Central memory CD8-positive, alpha-beta T cell (primary cell): ENCODE measurements at regions not wholly inside any gene's neighbourhood (a gene's known extent, or its start where the extent isn't known, plus 50 kb on each side); places are given as distances from the start of the nearest gene placed in this dataset.

Experiments used
- ATAC-seq: fragments of 150-1000 bp; cut with Tn5 transposase; replicated peaks from 2 replicates; pipeline ENCODE4 v1.10.0; 2022; ENCODE audit warnings: mild to moderate bottlenecking, moderate FRiP score, moderate number of reproducible peaks; ENCODE audit not compliant: poor library complexity, severe bottlenecking; ENCODE audit errors: extremely low read depth
- DNase-seq, 2 donors: peaks; one replicate each; pipeline ENCODE4 v3.0.0; 2021; ENCODE audit warnings: low spot score in 2 of 2
- H3K27ac Mint-ChIP-seq: one replicate; pipeline ENCODE4 v1.8.0; 2022; ENCODE audit warnings: low read depth, mild to moderate bottlenecking, moderate library complexity, mixed read lengths
- H3K27me3 Mint-ChIP-seq: one replicate; pipeline ENCODE4 v1.8.0; 2022; ENCODE audit warnings: mixed read lengths
- H3K36me3 Mint-ChIP-seq: one replicate; pipeline ENCODE4 v1.8.0; 2022; ENCODE audit warnings: mild to moderate bottlenecking, moderate library complexity, mixed read lengths; ENCODE audit not compliant: insufficient read depth
- H3K4me1 Mint-ChIP-seq: one replicate; pipeline ENCODE4 v1.8.0; 2022; ENCODE audit warnings: mixed read lengths
- H3K4me3 Mint-ChIP-seq: one replicate; pipeline ENCODE4 v1.8.0; 2022; ENCODE audit warnings: mild to moderate bottlenecking, moderate library complexity, mixed read lengths
- H3K9me3 Mint-ChIP-seq: one replicate; pipeline ENCODE4 v1.8.0; 2022; ENCODE audit warnings: mixed read lengths

DNA sequence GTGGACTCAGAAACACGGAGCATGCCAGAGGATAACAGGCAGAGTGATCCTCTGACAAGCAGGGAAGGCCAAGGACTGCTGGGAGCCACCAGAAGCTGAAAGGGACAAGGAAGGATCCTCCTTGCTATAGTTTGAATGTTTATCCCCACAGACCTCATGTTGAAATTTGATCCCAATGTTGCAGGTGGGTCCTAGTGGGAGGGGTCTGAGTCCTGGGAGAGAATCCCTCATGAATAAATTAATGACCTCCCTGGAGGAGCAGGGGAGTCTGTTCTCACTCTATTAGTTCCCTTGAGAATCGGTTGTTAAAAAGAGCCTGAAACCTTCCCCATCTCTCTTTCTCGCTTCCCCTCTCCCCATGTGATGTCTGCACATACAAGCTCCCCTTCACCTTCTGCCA is 124.4 kb downstream of the FBXO15 start:
- Mint-ChIP-seq H3K27me3 (peaks cover 71% of the 10 kb centered on the region), H3K9me3 (no peaks in the 10 kb centered on the region), H3K27ac (no peak overlapping the region), H3K36me3 (no peaks in the 10 kb centered on the region), H3K4me1 (no peaks in the 10 kb centered on the region), H3K4me3 (no peak overlapping the region)
- ATAC-seq = no peak
- no peak for DNase-seq

- H3K27ac Mint-ChIP-seq = no peak overlapping the region
- H3K27me3 Mint-ChIP-seq = peaks cover 47% of the 10 kb centered on the region
- no peak overlapping the region for H3K4me3 Mint-ChIP-seq
- no peaks in the 10 kb centered on the region for H3K36me3 Mint-ChIP-seq
- DNase-seq (no peak), ATAC-seq (no peak)
- H3K9me3 Mint-ChIP-seq = no peaks in the 10 kb centered on the region
- no peaks in the 10 kb centered on the region for H3K4me1 Mint-ChIP-seq
Observed at GRCh38 chr18:74019864-74020263, 127.8 kb downstream of the FBXO15 start.

DNA sequence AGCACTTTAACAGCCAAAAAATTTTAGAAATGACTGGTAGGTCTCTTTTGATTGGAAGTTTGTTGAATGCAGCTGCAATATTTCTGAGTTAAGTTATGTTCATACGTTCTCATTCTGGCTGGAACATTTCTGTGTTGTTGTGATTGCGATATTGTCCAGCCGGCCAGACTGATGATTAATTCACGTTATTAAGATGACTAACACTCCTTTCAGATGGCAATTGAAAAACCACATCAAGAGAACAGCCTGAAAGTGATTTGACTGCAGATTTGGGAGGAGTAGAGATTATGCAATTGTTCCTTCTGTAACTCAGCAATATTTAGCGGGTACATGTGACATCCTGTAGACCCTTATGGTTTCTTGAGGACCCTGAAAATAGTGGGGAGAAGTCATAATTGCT is 133.7 kb downstream of the FBXO15 start:
- ATAC-seq (no peak), DNase-seq (no peak)
- Mint-ChIP-seq H3K9me3 (no peaks in the 10 kb centered on the region), H3K27ac (no peak overlapping the region), H3K27me3 (peaks cover 15% of the 10 kb centered on the region), H3K4me1 (no peaks in the 10 kb centered on the region), H3K4me3 (no peak overlapping the region), H3K36me3 (no peaks in the 10 kb centered on the region)

- Mint-ChIP-seq H3K4me1 (no peaks in the 10 kb centered on the region), H3K9me3 (no peaks in the 10 kb centered on the region), H3K27ac (no peak overlapping the region), H3K36me3 (no peaks in the 10 kb centered on the region), H3K27me3 (peaks cover 9% of the 10 kb centered on the region), H3K4me3 (no peak overlapping the region)
- DNase-seq (no peak), ATAC-seq (no peak)
Observed at GRCh38 chr18:74012954-74013630, 134.5 kb downstream of the FBXO15 start.

GRCh38 chr18:74006143-74006542 is 141.5 kb downstream of the FBXO15 start:
- no peaks in the 10 kb centered on the region for H3K36me3 Mint-ChIP-seq
- no peak overlapping the region for H3K4me3 Mint-ChIP-seq
- no peak for DNase-seq
- no peaks in the 10 kb centered on the region for H3K4me1 Mint-ChIP-seq
- H3K9me3 Mint-ChIP-seq = no peaks in the 10 kb centered on the region
- ATAC-seq = no peak
- H3K27me3 Mint-ChIP-seq = no peaks in the 10 kb centered on the region
- H3K27ac Mint-ChIP-seq = no peak overlapping the region

GRCh38 chr18:74005320-74006109 is 142.1 kb downstream of the FBXO15 start:
- DNase-seq (no peak), ATAC-seq (no peak)
- Mint-ChIP-seq H3K9me3 (no peaks in the 10 kb centered on the region), H3K27me3 (no peaks in the 10 kb centered on the region), H3K4me3 (no peak overlapping the region), H3K4me1 (no peaks in the 10 kb centered on the region), H3K27ac (no peak overlapping the region), H3K36me3 (no peaks in the 10 kb centered on the region)

- no peaks in the 10 kb centered on the region for H3K27me3 Mint-ChIP-seq
- DNase-seq (no peak), ATAC-seq (no peak)
- no peaks in the 10 kb centered on the region for H3K36me3 Mint-ChIP-seq
- H3K27ac Mint-ChIP-seq = no peak overlapping the region
- H3K9me3 Mint-ChIP-seq = peaks cover 16% of the 10 kb centered on the region
- H3K4me3 Mint-ChIP-seq = no peak overlapping the region
- H3K4me1 Mint-ChIP-seq = no peaks in the 10 kb centered on the region
Observed at GRCh38 chr18:73992242-73993022, 155.2 kb downstream of the FBXO15 start.

GRCh38 chr18:73991570-73991969 is 156.1 kb downstream of the FBXO15 start:
- ATAC-seq (no peak), DNase-seq (no peak)
- Mint-ChIP-seq H3K27ac (no peak overlapping the region), H3K27me3 (no peaks in the 10 kb centered on the region), H3K4me1 (no peaks in the 10 kb centered on the region), H3K4me3 (no peak overlapping the region), H3K36me3 (no peaks in the 10 kb centered on the region), H3K9me3 (peaks cover 16% of the 10 kb centered on the region)

- peaks cover 16% of the 10 kb centered on the region for H3K9me3 Mint-ChIP-seq
- DNase-seq (no peak), ATAC-seq (no peak)
- H3K4me3 Mint-ChIP-seq = no peak overlapping the region
- H3K36me3 Mint-ChIP-seq = no peaks in the 10 kb centered on the region
- H3K4me1 Mint-ChIP-seq = no peaks in the 10 kb centered on the region
- H3K27ac Mint-ChIP-seq = no peak overlapping the region
- no peaks in the 10 kb centered on the region for H3K27me3 Mint-ChIP-seq
Observed at GRCh38 chr18:73990258-73990657, 157.4 kb downstream of the FBXO15 start.

DNA sequence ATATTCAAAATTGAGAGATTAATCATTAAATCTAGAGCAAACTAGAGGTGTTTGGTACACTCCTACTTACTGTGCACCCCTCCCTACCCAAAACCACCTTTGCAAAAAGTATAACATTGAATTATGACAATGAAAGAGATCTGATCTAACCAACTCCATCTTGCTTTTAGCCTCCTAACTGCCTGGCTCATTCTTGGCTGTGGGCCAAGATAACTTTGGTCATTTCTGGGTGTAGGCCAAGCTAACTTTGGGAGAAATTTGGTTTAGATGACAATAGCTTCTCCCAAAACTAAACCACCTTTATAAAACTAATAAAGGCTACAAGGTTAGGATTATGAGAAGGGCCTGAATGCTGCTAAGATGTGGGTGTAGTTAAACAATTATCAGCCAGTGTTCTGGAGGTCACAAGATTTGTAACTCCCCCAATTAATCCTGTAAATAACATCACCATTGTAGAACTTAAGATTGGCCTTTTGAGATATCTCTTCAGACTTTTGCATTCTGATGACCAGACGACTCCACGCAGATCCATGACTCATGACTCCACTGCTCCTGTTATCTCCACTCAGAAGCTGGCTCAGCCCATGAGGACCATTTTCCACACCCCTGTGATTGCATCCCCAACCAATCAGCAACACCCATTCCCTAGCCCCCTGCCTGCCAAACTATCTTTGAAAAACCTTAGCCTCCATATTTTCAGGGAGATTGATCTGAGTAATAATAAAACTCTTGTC is 160.2 kb downstream of the FBXO15 start:
- H3K9me3 Mint-ChIP-seq = peaks cover 16% of the 10 kb centered on the region
- ATAC-seq = no peak
- no peaks in the 10 kb centered on the region for H3K27me3 Mint-ChIP-seq
- DNase-seq = no peak
- no peaks in the 10 kb centered on the region for H3K36me3 Mint-ChIP-seq
- H3K4me3 Mint-ChIP-seq = no peak overlapping the region
- no peak overlapping the region for H3K27ac Mint-ChIP-seq
- no peaks in the 10 kb centered on the region for H3K4me1 Mint-ChIP-seq

DNA sequence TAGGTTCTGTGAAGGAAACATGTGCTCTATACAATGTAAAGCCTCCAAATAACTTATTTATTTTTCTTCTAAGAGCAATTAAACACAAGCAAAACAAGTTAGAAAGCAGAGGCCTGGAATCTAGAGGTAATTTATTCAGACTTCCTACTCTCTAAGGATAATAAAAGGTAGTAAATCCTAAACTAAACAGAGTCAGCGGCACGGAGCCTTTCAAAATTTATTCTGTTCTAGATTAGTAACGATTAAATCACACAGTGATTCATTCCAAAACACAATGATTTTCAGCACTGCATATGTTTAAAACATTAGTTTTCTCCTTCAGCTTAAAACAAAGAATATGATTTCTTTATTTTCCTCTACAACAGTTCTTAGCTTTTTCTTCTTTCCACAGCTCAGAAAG is 160.9 kb downstream of the FBXO15 start:
- H3K36me3 Mint-ChIP-seq = no peaks in the 10 kb centered on the region
- H3K4me1 Mint-ChIP-seq = no peaks in the 10 kb centered on the region
- H3K9me3 Mint-ChIP-seq = peaks cover 12% of the 10 kb centered on the region
- H3K27me3 Mint-ChIP-seq = no peaks in the 10 kb centered on the region
- no peak overlapping the region for H3K27ac Mint-ChIP-seq
- DNase-seq (no peak), ATAC-seq (no peak)
- no peak overlapping the region for H3K4me3 Mint-ChIP-seq

- Mint-ChIP-seq H3K36me3 (no peaks in the 10 kb centered on the region), H3K9me3 (peaks cover 10% of the 10 kb centered on the region), H3K27me3 (no peaks in the 10 kb centered on the region), H3K4me3 (no peak overlapping the region), H3K27ac (no peak overlapping the region), H3K4me1 (no peaks in the 10 kb centered on the region)
- ATAC-seq = no peak
- DNase-seq = no peak
Observed at GRCh38 chr18:73985855-73986625, 161.6 kb downstream of the FBXO15 start.
